Duodenal mucosa (tissue), 2 donors: ENCODE measurements at regions not wholly inside any gene's neighbourhood (a gene's known extent, or its start where the extent isn't known, plus 50 kb on each side); places are given as distances from the start of the nearest gene placed in this dataset.
"Not testable (repeated sequence)": the region's sequence is repeated elsewhere in the genome, so short reads cannot be mapped to it uniquely, and the experiment has no call there.

Experiments used
- H3K27ac ChIP-seq: one replicate; pipeline ENCODE4 v1.7.0; 2013; ENCODE audit warnings: low read depth, low read length
- H3K27me3 ChIP-seq, 2 donors: one replicate each; pipeline ENCODE4 v1.7.0; 2013; ENCODE audit warnings: low read length in 2 of 2, control low read depth in 1 of 2; ENCODE audit not compliant: insufficient read depth in 2 of 2, control insufficient read depth in 1 of 2
- H3K36me3 ChIP-seq, 2 donors: one replicate each; pipeline ENCODE4 v1.7.0; 2013; ENCODE audit warnings: low read length in 2 of 2, control low read depth in 1 of 2; ENCODE audit not compliant: insufficient read depth in 2 of 2, control insufficient read depth in 1 of 2
- H3K4me1 ChIP-seq, 2 donors: one replicate each; pipeline ENCODE4 v1.7.0; 2013; ENCODE audit warnings: low read length in 2 of 2, control low read depth in 1 of 2; ENCODE audit not compliant: insufficient read depth in 2 of 2, control insufficient read depth in 1 of 2
- H3K4me3 ChIP-seq, 2 donors: one replicate each; pipeline ENCODE4 v1.7.0; 2013; ENCODE audit warnings: low read length in 2 of 2, low read depth in 1 of 2
- H3K9ac ChIP-seq, 2 donors: one replicate each; pipeline ENCODE4 v1.7.0; 2013; ENCODE audit warnings: low read length in 2 of 2, low read depth in 1 of 2
- H3K9me3 ChIP-seq, 2 donors: one replicate each; pipeline ENCODE4 v1.7.0; 2013; ENCODE audit warnings: low read length in 2 of 2, control low read depth in 1 of 2; ENCODE audit not compliant: control insufficient read depth in 1 of 2

DNA sequence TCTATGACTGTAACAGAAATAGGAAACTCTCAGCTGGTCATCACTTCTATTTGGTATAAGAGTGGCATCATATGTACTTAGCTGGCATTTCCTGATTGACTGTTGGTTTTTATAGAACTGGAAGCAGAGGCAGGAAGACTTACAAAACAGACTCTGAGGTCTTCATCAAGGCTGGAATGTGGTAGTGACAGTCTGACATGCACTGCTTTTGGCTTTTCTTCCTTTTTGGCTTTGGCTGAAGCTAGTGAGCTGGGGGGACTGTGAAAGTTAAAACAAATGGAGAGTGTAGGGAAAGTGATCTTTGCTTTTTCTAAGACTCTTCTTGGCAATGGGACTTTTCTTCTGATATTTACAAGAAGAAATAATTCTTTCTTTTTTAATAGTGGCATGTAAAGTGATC lies 121.1 kb upstream of the SLC4A4 start:
- H3K4me3 ChIP-seq, result no peak overlapping the region
- H3K4me1 ChIP-seq, result peaks cover 6 to 11% of the 10 kb centered on the region in 2 donors
- no peaks in the 10 kb centered on the region for H3K9me3 ChIP-seq
- no peak overlapping the region for H3K9ac ChIP-seq
- no peak overlapping the region for H3K27ac ChIP-seq
- H3K36me3 ChIP-seq, result no peaks in the 10 kb centered on the region
- no peaks in the 10 kb centered on the region for H3K27me3 ChIP-seq

- not testable (repeated sequence) for H3K36me3 ChIP-seq, H3K4me3 ChIP-seq, H3K9me3 ChIP-seq, H3K27ac ChIP-seq, H3K27me3 ChIP-seq, H3K9ac ChIP-seq
- peaks cover 6 to 11% of the 10 kb centered on the region in 2 donors for H3K4me1 ChIP-seq
Measured at GRCh38 chr4:71220848-71221247, 118.0 kb upstream of the SLC4A4 start.

DNA sequence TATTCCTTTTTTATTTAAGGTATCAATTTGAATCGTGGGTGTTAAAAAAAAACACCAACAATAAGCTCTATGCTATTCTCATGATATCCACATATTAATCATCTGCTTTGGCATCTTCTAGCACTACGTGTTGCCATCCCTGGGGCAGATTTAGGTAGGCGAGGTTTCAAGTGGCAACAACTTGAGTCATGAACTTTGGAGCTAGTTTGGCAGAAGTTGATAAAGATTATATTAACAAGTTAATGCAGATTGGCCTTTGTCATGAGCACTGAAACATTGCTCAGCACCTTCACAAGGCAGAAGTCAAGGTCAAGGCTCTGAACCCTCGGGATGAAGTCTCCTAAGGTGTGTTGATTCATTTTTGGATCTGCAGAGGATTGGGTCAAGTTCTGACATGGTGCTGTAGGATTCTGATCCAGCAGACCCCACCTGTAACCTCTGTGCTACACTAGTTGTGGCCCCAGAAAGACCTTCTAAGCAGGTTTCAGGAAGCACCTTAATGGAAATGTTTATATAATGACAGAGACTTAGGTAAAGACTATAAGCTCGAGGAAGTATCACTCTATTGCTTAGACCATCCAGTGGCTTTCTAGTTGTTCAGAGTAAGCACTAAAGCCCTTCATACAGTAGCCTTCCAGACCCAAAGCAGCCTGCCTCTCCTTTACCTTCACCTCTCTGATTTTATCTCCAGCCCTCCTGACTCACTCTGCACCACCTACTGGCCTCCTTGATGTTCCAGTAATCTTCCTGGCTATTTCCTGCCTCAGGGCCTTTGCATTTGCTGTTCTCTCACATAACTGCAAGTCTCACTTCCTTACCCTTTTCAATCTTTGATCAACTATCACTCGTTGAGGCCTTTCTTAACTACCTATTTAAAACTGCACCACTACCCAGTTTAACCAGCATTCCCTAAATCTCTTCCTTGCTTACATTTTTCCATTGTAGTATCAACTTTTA lies 117.0 kb upstream of the SLC4A4 start:
- Histone ChIP-seq H3K27ac (no peak overlapping the region), H3K4me1 (peaks cover 6 to 11% of the 10 kb centered on the region in 2 donors), H3K9me3 (no peaks in the 10 kb centered on the region), H3K4me3 (no peak overlapping the region), H3K9ac (no peak overlapping the region), H3K27me3 (no peaks in the 10 kb centered on the region), H3K36me3 (no peaks in the 10 kb centered on the region)

GRCh38 chr4:71222661-71223060 lies 116.2 kb upstream of the SLC4A4 start:
- peaks cover 6 to 11% of the 10 kb centered on the region in 2 donors for H3K4me1 ChIP-seq

DNA sequence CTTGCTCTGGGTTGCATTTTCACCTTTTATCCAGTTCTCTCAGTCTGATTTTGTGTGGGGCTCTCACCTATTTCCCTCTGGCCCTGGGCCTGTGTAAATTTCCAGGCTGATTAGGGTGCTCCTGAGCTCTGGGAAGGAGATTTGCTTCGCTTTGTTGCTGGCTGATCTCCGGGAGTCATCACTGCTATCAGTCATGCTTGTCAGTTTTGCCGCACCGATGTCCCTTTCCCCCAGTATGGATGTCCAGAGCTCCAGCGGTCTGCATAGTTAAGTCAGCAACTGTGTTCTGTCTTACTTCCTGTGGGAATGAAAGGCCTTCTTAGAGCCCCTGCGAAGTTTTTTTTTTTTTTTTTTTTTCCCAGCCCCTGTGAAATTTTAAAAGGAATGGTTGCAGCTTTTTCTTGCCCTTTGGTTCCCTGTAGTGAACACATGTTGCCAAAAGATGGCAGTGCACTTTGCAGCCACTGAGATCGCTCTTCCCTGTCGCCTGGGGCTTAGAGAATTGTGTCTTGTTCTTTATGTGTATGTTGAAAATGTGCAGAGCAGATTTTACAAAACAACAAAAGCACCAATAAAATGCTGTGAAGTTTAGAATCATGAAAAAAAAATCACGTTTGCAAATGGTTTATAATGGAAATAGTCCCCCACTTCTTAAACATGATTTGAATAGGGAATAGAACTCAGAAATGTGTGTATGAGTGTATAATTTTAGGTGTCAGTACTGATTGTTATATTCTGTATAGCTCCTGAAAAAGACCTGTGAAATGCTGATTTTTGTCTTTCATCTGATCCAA lies 109.1 kb upstream of the SLC4A4 start:
- Histone ChIP-seq H3K27ac (no peak overlapping the region), H3K4me1 (peaks cover 26 to 34% of the 10 kb centered on the region in 2 donors), H3K9ac (peak overlapping the region; percentile 4 to 34), H3K27me3 (no peaks in the 10 kb centered on the region), H3K4me3 (no peak overlapping the region), H3K36me3 (no peaks in the 10 kb centered on the region), H3K9me3 (no peaks in the 10 kb centered on the region)

More at GRCh38 chr4:71222661-71223060, 116.2 kb upstream of the SLC4A4 start:
- Histone ChIP-seq H3K4me3 (no peak overlapping the region), H3K9ac (no peak overlapping the region), H3K27me3 (no peaks in the 10 kb centered on the region), H3K36me3 (no peaks in the 10 kb centered on the region), H3K9me3 (no peaks in the 10 kb centered on the region), H3K27ac (no peak overlapping the region)

DNA sequence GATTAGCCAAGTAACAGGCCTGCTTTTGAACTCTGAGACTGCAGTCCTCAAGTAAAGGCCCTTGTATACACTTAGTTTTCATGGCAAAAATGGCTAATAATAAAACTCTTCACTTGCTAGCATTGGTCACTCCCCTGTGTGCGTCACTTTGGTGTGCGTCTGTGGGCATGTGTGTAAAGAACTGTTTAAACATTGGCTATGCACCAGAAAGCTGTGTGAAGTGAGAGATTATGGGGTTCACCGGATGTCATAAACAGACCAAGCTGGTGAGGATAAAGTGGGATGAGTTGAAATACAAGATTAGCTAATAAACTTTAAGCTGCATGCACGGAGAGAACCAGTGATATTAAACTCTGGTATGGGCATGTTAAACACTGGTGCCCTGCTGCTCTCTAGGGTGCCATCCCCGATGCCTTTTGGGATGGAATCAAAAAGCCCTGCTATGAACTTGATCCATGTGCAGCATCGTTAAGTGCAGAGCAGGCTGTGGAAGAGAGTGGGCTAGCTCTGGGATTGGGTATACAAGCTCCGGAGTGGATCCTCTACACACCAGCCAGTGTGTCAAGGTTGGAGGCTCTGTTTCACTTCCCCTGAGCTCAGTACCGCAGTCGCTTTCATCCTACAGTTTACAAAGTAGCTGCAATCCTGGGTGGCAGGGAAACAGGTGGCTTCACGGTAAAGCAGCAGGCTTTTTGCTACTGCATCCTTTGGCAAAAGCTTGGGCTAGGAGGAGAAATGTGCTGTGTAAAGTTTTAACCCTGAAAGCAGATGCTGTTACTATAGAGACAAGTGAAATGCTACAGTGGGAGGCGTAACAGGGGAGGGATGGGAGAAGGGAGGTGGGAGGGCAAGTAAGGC lies 108.3 kb upstream of the SLC4A4 start:
- H3K4me3 ChIP-seq, result peak overlapping the region in 1 of 2 donors; percentile 34
- H3K4me1 ChIP-seq, result peaks cover 26 to 34% of the 10 kb centered on the region in 2 donors
- H3K27ac ChIP-seq, result no peak overlapping the region
- no peaks in the 10 kb centered on the region for H3K9me3 ChIP-seq
- H3K27me3 ChIP-seq, result no peaks in the 10 kb centered on the region
- H3K9ac ChIP-seq, result peak overlapping the region in 1 of 2 donors; percentile 34
- no peaks in the 10 kb centered on the region for H3K36me3 ChIP-seq

- Histone ChIP-seq H3K4me3 (peak overlapping the region in 1 of 2 donors; percentile 34), H3K36me3 (no peaks in the 10 kb centered on the region), H3K4me1 (peaks cover 26 to 34% of the 10 kb centered on the region in 2 donors), H3K9ac (no peak overlapping the region), H3K27ac (peak overlapping the region; percentile 39), H3K27me3 (no peaks in the 10 kb centered on the region), H3K9me3 (no peaks in the 10 kb centered on the region)
Measured at GRCh38 chr4:71231129-71232055, 107.4 kb upstream of the SLC4A4 start.

- Histone ChIP-seq H3K9me3 (no peaks in the 10 kb centered on the region), H3K9ac (no peak overlapping the region), H3K27ac (no peak overlapping the region), H3K4me3 (no peak overlapping the region), H3K4me1 (peaks cover 26 to 34% of the 10 kb centered on the region in 2 donors), H3K27me3 (no peaks in the 10 kb centered on the region), H3K36me3 (no peaks in the 10 kb centered on the region)
Measured at GRCh38 chr4:71232056-71232430, 106.8 kb upstream of the SLC4A4 start.

DNA sequence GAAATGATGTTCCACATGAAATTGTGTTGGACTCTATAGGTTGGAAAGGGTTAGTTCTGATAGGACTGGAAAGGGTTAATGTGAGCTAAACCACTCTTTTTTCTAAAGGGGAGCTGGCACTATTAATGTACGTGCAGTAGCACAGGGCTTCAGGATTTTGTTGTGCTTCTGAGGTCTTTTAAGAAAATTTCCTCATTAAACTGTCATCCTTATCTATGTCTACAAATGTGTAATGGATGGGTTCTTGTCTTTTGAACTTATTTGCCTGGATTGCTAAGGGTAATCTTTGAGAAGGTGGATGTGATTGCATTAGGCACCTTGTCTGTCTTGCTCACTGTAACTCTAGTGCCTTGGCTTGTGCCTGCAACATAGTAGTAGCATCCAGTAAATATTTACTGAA lies 106.0 kb upstream of the SLC4A4 start:
- Histone ChIP-seq H3K9ac (no peak overlapping the region), H3K36me3 (no peaks in the 10 kb centered on the region), H3K9me3 (no peaks in the 10 kb centered on the region), H3K27ac (no peak overlapping the region), H3K4me1 (peaks cover 26 to 33% of the 10 kb centered on the region in 2 donors), H3K27me3 (no peaks in the 10 kb centered on the region), H3K4me3 (no peak overlapping the region)
